GM21737 (cell line): ENCODE measurements at regions not wholly inside any gene's neighbourhood (a gene's known extent, or its start where the extent isn't known, plus 50 kb on each side); places are given as distances from the start of the nearest gene placed in this dataset.

Experiments used
- ATAC-seq: cut with Tn5 transposase; IDR thresholded peaks from one replicate; pipeline ENCODE4 v1.9.1; 2021; ENCODE audit warnings: mild to moderate bottlenecking, moderate library complexity; ENCODE audit not compliant: unreplicated experiment

DNA sequence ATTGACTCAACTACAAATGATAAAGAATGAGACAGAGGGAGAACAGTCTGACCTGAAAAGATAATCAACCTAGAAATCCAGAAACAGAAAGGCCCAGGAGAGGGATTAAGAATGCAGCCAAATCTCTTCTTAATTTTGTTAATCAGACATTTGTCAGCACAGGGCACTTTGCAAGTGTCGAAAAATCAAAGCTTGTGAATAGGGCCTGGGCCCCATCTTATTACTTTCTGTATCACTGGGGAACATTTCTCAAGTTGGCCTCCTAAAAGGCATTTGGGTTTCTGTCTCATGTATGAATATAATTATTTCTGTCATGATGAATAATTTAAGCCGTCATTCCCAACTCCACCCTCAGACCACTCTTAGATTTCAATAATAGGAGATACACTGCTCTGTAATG, 308.4 kb upstream of the PRKCQ start:
- no peak for ATAC-seq

GRCh38 chr10:6885284-6885683, 305.2 kb upstream of the PRKCQ start:
- ATAC-seq: no peak

GRCh38 chr10:6881987-6882386, 301.9 kb upstream of the PRKCQ start:
- no peak for ATAC-seq

- ATAC-seq: no peak
These were observed 297.8 kb upstream of the PRKCQ start for GRCh38 chr10:6877722-6878392.

- no peak for ATAC-seq
These were observed 297.3 kb upstream of the PRKCQ start for GRCh38 chr10:6877336-6877721.

DNA sequence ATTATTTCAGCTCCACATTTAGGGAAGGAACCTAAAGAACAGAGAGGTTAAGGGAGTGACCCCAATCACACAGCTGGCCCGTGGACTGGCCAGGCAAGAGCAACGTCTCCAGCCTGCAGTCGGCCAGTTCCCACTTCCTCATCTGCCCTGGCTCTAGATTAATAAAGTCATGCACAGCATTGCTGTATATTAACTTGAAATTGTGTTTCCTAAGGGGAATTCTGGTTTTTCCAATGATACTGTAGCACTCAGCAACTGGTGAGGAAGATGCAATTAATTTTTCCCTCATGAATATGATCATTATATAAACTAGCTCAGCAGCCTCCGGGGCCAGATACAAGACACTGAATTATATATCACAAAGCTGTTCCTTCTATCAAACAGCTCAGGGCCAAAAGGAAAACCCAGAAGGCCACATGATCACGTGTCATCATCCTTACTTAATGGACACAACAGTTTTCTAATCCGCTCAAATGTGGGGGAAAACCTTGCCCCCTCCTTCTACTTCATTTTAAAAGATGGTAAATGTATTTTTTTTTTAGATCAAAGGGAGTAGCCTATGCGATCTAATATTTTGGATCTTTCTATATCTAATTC, 295.3 kb upstream of the PRKCQ start:
- ATAC-seq: no peak

DNA sequence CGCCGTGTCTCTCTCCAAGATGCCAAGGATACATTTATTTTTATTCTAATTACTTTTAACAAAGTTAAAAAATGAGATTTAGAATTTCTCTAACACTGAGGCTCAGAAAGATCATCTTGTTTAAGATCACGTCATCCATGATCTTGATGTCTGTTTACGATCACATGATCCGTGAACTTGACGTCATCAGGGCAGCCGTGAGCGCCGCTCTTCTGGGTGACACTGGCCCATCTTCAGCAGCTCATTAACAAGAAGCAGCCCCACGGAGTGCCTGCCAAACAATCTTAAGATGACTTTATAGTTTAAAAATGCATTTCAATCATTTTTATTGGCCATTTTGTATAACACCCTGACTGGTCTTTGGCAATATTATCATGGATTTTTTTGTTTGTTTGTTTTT, 291.1 kb upstream of the PRKCQ start:
- no peak for ATAC-seq

DNA sequence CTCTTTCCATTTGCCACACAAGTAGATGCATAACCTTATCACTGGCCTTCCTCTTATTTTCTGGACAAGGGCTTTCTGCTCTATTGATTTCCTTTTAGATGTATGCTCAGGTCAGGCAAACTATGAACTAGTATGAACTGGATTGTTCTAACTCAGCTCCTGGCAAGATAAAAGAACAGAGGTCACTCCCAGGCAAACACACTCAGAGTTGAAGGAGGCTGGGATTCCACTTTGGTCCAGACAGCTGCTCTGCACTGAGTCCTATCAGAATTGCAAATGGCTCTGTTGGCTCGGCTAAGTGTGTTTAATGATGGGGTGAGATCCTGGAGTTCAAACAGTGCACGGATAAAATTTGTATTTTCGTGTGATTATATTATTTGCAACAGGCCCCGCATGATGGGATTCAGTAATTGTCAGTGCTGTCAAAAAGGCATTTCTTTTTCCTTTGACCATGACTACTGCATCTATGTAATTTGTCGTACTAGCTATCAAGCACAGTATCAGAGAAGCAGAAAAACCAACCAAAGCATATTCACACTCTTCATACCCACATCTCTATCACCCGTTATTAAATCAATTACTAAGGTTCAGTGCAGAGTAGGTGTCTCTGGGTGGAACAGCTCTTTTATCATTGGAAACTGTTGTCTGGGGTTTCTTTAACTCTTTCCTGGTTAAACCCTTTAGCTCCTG, 288.1 kb upstream of the PRKCQ start:
- ATAC-seq: no peak

DNA sequence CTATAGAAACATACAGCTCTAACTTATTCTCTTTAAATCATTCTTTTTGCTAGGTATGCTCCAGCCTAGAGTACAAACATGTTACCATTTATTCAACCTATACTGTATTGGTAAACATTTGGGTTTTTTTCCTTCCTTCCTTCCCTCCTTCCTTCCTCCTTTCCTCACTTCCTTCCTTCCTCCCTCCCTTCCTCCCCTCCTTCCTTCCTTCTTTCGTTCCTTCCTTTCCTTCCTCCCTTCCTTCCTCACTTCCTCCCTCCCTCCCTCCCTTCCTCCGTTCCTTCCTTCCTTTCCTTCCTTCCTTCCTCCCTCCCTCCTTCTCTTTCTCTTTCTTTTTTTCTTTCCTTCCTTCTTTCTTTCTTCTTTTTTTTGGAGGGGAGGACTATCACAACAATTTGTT, 286.7 kb upstream of the PRKCQ start:
- no peak for ATAC-seq

DNA sequence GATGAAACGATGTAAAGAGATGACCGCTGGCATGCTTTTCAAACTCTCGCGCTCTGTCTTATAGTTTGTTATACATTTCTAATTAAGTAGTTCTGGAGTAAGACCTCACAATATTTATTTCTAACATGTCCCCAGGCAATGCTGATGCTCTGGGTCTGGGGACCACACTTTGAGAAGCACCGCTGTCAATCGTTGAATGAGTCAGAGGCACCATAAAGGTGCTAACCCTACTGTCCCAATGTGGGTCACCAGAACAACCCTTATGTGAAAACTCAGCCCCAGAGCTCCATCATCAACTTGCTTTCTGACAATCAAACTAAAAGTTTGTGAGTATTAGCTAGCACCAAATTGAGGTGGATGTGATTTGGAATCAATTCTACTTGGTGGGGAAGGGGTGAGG, 284.1 kb upstream of the PRKCQ start:
- ATAC-seq: no peak

DNA sequence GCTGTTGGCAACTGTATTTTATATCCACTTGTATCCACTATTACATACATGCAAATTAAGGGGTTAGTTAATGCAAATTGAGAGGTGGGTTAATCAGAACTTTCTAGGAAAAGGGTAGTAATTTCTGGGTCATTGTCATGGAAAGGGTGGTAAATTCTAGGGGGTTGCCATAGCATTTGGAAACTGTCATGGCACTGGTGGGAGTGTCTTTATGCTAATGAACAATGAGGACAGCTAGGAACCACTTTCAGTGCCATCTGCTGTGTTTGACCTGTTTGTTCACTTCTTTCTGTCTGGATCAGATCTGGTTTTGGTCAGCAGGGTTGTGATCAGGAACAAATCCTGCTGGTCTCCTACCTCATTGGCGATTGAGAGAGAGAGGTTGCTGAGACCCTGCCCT, 283.3 kb upstream of the PRKCQ start:
- no peak for ATAC-seq

- no peak for ATAC-seq
These were observed 270.4 kb upstream of the PRKCQ start for GRCh38 chr10:6850452-6850851.

DNA sequence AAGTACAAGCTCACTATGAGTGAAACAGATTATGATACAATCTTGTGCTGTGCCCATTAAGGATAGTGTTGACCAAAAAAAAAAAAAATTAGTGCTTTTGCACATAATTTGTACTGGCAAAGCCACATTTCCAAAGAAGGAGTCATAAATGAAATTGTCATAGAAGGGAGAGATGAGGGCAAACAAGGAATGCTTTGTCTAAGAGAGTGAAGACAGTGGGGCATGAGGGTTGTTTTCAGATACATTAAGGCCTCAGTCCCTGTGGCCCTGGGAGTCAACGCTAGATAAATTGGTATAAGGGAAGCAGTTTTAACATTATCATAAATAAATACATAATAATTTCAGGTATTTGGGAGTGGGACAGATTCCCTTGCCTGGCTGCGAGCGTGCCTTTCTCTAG, 267.5 kb upstream of the PRKCQ start:
- no peak for ATAC-seq

DNA sequence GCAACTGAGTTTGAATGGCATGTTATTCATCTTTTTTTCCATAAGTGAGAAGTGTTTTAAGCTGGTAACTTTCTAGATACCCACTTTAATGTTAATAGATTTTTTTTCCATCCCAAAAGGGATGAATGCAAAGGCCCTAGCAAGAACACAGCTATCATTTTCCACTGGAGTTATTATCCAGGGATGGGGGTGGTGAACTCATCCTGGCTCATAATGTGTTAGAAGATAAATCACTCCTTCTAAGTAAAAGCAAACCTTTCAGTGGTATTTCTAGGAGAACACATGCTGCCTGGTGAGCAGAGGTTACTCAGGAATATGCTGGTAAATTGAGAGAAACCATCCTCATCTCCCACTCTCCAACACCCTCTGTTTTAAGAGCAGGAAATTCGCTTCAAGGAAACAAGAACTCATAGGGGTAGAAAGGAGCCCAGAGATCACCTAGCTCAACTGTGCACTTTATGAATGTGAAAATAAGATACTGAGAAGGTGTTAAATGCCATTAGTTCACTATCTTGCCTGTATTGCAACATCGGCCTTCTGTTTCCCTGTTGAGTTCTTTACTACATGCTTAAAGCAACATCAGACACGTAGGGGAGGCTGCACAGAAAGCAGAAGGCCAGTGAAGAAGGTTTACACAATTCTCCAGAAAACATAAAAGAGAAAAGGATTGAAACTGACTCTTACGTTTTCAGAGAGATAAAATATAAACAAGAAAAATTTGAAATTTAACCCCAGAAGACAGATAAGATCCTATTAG, 264.0 kb upstream of the PRKCQ start:
- no peak for ATAC-seq

- no peak for ATAC-seq
These were observed 263.4 kb upstream of the PRKCQ start for GRCh38 chr10:6843481-6843881.

DNA sequence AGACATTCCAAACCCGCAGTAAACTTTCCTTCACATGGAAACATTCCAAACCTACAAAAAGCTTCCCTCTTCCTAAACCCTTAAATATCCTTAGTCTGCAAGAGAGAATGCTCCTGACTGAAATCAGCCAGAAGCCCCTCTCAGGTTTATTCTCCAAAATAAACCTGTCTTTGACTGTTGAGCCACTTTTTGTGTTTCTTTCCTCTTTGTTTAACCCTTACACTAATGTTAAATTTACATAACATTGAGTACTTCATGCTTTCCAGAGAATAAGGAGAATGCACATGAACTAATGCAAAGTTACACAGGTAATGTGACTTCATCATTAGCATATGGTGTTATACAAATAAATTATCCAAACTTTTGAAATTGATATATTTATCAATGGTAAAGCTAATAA, 262.6 kb upstream of the PRKCQ start:
- no peak for ATAC-seq

DNA sequence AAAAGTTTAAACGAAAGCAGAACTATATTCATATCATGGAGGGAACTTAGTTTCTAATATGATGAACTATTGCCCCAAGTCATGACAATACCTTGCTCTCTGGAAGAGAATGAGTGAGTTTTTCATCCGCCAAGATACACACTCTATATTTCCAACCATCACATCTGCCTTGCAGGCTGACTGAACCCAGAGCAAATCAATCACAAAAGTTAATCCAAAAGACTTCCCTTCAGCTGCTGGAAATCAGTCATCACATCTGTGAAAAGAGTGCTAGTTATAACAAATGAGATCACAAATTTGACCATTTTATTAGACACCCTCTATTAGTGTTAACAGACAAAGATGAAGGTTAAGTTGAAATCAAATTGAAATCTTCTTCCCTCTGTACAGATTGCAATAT, 261.7 kb upstream of the PRKCQ start:
- ATAC-seq: no peak

DNA sequence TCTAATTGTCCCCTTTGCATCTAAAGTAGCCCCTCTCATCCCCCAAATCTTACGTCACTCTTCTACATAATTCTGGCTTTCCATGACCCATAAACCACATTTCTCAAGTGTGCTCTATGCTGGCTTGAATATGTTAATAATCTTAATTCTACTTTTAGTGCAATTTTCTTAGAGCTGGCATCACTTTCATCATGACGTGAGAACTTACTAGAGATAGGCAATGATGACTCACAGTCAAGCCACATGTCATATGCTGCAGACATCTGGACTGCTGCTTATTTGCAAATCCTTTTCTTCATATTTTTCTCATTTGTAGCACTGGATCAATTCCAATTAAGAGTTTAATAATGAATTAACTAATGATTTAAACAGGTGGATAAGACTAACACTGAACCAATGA, 260.7 kb upstream of the PRKCQ start:
- ATAC-seq: no peak

DNA sequence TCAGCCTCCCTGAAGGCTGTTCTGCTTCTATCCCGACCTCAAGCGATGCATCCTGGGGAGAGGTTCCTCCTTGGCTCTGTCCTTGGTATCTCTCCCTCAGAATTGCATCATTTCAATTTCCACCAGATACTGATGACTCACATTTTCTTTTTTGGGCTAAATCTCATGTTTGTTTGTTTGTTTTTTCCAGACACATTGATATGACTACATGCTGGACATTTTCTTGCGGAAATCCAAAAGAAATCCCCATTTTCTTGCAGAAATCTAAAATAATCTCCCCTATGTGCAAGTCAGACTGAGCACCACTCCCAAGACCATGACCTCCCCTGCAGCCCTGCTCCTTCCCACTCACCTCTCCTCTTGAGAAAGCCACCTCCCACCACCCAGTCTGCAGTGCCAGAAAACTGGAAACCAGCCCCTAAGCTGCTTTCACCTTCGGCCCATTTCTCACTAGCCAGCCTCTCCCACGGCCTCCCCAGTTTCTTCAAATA, 260.2 kb upstream of the PRKCQ start:
- no peak for ATAC-seq

- no peak for ATAC-seq
These were observed 258.0 kb upstream of the PRKCQ start for GRCh38 chr10:6838118-6838517.

DNA sequence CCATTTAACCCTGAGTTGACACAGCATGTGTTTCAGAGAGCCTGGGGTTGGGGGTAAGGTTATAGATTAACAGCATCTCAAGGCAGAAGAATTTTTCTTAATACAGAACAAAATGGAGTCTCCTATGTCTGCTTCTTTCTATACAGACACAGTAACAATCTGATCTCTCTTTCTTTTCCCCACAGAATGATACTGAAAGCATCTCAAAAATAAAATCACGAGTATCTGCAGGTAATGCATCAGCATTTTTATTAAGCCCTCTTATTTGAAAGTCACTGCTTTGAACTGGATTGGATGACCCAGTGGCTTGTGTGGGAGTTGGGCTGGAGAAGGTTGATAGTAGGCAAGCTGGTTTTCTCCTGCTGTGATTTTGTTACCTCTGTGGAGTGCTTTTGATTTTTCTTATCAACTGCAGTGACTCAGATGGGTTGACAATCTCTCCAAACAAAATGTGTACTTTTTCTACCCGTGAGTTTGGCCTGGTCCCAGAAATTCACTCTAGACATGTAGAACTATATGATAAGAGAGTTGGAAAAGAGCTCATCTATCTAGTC, 253.5 kb upstream of the PRKCQ start:
- no peak for ATAC-seq
